GM19023 (cell line): ENCODE measurements at regions not wholly inside any gene's neighbourhood (a gene's known extent, or its start where the extent isn't known, plus 50 kb on each side); places are given as distances from the start of the nearest gene placed in this dataset.
A peak's percentile ranks its signal among the peaks of the same experiment; 100 is the strongest.
"Not testable (repeated sequence)": the region's sequence is repeated elsewhere in the genome, so short reads cannot be mapped to it uniquely, and the experiment has no call there.

Experiments used
- ATAC-seq: cut with Tn5 transposase; IDR thresholded peaks from one replicate; pipeline ENCODE4 v1.9.1; 2021; ENCODE audit warnings: mild to moderate bottlenecking, moderate library complexity; ENCODE audit not compliant: unreplicated experiment

DNA sequence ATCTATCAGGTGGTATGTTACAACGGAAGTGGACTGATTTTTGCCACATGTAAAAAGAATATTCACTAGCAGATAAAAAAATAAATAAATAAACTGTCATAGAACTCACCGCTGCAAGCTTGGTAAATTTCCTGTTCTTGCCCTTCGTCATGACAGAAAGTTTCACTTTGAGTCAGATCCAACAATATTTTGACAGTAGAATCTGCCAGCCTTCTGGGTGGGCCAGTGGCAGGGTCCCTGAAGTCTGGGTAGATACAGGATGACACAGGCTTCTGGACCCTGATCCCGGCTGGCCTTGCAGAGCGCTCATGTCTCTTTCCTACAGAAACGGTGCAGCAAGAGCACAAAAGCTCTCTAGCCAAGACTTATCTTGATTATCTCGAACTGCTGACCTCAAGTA is 97.8 kb upstream of the PMAIP1 start:
- peak; percentile 55 for ATAC-seq

DNA sequence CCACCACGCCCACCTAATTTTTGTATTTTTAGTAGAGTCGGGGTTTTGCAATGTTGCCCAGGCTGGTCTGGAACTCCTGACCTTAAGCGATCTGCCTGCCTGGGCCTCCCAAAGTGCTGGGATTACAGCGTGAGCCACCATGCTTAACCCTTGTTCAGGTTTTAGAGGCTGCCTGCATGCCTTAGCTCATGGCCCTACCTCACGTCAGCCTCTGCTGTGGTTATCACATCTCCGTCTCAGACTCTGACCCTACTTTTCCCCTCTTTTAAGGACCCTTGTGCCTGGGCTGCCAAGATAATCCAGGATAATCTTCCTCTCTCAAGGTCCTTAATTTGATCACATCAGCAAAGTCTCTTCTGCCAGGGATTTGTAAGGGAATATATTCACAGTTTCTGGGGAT is 98.2 kb upstream of the PMAIP1 start:
- no peak for ATAC-seq

DNA sequence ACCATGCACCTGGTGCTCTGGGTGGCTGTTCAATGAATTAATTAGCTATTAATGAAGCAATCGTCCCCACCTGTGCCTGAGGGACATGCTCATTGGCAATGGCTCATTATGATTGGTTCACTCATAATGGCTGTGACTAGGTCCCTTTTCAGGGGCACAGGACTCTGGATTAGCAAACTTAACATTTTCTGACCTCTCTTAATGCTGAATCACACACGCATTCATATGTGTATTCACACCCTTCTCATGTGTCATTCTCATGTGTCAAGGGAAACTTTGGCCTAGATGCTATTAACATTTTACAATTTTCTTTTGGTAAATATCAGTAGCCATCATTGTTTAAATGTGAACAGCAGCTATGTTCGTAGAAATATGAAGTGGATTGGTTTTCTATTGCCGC is 98.9 kb upstream of the PMAIP1 start:
- no peak for ATAC-seq

DNA sequence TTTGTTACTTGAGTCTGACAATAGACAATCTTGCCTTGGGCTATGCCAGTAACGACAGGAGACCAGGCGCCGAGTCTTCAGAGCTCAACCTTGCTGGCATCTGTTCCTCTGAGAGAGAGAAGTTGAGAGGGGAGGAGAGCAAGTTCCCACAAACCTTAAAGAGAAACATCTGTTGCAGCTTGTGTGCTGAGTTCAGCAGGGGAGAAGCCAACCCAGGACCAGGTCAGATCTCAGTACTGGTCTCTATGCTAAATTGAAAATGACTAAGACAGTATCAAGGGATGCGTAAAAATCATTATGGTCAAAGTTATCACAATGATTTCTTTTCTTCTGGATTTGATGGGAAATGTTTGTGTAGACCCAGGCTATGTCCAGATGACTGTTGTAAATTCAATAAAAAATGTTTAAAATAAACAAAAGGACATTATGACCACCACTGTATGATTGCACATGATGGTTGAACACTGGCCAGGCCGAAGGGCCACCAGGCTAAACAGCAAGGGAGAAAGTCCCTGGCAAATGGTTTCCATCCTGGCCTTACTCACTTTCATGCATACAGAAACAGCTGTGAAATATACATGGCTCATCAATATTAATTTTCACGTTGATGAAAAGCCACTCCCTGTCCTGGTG is 100.3 kb upstream of the PMAIP1 start:
- ATAC-seq = no peak

DNA sequence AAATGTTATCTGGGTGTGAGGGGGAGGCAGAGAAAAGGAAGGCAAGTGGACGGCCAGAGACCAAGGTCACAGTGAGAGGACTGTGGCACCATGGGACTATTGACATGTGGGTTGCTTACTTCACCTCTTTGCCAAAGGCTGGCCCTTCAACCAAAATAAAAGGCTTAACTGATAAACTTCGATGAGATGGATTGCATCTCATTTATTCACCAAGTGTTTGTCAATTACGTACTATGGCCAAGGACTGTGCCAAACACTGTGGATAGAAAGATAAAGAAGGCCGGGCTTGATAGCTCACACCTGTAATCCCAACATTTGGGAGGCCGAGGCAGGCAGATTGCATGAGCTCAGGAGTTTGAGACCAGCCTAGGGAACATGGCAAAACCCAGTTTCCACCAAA is 98.7 kb upstream of the CCBE1 start:
- ATAC-seq = no peak

DNA sequence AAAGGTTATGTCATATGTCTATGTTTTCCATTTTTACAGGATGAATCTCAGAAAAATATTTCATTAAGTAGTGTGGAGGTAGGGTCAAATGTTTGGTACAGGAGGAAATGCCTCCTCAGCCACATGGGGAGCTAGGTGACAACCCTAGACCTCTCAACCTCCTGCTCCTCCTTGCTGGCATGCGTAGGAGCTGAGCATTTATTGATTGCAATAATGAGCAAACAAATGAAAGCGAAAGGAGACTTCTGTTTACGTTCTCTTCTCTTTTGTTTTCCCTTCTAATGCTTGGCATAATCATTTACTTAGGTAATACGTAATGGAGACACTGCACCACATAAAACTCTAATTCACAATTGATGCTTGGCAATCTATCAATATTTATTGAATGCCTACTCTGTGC is 95.1 kb upstream of the CCBE1 start:
- no peak for ATAC-seq

DNA sequence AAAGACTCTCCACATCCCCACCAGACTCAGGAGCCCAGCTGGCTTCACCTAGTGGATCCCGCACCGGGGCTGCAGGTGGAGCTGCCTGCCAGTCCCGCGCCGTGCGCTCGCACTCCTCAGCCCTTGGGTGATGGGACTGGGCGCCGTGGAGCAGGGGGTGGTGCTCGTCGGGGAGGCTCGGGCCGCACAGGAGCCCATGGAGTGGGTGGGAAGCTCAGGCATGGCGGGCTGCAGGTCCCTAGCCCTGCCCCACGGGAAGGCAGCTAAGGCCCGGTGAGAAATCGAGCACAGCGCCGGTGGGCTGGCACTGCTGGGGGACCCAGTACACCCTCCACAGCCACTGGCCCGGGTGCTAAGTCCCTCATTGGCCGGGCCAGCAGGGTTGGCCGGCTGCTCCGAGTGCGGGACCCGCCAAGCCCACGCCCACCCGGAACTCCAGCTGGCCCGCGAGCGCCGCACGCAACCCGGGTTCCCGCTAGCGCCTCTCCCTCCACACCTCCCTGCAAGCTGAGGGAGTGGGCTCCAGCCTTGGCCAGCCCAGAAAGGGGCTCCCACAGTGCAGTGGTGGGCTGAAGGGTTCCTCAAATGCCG is 93.2 kb upstream of the CCBE1 start:
- ATAC-seq = not testable (repeated sequence)

DNA sequence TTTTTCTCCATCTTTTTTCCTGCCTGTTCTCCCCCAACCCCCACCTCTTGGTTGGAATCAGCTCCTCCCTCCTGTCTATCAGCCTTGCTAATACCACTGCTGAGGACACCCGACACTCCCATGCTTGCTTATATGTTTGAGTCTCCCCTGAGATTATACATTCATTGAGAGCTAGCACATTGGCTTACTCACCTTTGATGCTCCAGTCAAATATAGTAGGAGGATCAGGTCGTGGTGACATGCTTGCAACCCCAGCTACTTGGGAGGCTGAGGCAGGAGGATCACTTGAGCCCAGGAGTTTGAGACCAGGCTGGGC is 91.5 kb upstream of the CCBE1 start:
- ATAC-seq = no peak

DNA sequence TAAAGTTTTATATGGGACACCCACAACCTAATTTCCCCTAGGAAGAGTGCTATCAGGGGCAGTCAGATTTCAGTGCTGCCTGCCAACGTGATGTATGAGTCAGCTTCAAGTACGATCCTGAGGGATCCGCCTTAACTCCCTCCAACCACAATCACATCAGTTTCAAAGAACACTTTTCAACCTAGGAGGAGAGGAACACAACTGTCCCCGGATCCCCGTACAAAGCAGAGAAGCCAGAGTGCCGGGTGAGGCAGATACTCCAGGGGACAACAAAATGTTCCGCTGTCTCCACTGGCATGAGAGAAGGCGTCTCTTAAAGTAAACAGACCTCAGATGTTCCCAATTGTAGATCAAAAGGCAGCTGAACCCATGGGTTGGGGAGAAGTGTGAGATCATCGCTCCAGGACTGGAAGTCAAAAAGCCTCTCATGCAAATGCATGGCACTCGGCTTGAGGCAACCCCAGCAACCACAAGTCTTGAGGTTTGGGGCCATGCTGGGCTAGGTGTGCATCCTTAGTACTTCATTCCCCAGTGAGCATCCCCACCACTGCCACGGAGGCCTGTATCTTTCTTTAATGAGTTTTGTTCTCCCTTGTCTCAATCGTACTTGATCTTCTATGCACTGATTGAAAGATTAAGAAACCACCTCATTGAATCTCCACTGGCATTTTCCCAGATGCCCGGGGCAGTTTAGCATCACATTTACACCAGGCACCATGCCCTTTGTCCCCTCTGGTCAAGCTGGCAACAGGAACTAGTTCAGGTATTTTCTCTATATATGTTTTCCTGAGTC is 91.0 kb upstream of the CCBE1 start:
- no peak for ATAC-seq

DNA sequence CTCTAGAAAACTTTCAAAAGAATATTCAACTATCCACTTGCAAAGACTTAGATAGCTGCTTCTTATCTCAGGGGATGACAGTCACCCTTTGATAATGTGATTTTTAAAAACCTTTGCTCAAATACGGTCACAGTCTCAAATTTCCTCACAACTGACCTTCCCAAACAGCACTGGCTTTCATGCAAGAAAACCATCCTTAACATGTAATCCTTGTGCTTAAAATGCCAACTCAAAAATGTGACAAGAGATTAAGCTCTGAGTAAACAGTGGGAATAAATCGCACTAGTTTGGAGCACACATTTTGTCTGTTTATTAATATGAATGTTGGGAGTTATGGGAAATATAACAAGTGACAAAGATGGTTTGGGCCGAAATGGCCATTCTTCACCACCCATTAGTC is 87.5 kb upstream of the CCBE1 start:
- no peak for ATAC-seq

DNA sequence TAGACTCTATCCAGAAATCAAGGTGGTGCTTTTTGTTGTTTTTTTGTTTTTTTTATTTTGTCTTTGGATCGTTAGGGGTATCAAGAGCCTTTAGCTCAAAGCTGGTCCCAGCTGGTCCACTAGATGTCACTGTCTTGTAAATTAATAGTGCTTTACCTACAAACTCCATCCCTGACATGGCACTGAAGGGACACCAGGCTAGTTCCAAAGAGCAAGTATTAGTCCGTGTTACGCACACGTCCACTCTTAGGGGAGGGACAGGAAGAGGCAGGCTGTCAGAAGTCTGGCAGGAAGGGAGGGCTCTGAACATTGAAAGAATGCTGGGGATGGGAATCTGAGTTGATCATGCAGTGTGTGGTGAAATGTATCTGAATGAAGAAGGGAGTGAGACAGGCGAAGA is 85.9 kb upstream of the CCBE1 start:
- peak; percentile 85 for ATAC-seq

DNA sequence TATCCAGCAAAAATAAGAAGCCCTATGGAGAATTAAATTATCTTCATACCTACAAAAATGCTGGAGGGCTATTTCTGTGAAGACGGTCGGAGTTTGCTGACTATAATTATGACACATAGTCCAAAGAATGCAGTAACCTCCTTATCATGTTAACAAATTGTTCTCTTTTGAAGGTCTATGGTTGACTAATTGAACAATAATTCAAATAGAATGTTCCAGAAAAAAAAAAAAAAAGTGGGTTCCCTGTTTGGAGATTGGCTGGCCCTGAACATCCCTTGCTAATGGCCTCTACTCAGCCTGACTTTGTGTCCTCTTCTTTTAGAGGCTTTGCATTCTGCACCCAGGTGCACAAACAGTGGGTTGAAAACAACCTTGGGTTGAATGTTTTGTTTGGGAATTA is 82.8 kb upstream of the CCBE1 start:
- no peak for ATAC-seq

DNA sequence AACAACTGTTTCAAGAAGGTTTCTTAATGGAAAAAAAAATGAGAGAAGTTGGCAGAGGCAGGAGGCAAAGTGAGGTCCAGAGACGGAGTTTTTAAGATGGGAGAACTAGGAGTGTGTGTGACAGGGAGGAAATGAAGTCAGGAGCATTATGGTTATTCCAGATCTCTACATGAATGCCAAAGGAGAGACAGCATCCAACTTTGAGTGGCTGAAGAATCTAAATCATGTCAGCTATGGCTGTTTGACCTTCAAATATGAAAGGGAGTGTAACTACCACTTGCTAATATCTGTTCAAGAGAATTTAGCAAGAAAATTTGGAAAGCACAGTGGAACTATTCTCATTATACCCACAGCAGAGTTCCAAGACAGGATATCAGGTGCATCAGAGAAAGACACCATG is 81.2 kb upstream of the CCBE1 start:
- no peak for ATAC-seq

DNA sequence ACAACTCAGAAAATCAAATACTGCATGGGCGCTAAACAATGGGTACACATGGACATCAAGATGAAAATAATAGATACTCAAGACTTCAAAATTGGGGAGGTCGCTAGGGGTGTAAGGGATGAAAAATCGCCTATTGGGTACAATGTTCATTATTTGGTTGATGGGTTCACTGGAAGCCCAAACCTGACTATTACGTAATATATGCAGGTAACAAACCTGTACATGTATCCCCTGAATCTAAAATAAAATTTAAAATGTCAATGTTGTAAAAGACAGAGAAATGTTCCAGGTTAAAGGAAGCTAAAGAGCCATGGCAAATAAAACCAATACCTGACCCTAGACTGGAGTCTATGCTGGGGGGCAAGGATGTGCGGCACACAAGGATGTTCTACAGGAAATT is 80.4 kb upstream of the CCBE1 start:
- no peak for ATAC-seq

DNA sequence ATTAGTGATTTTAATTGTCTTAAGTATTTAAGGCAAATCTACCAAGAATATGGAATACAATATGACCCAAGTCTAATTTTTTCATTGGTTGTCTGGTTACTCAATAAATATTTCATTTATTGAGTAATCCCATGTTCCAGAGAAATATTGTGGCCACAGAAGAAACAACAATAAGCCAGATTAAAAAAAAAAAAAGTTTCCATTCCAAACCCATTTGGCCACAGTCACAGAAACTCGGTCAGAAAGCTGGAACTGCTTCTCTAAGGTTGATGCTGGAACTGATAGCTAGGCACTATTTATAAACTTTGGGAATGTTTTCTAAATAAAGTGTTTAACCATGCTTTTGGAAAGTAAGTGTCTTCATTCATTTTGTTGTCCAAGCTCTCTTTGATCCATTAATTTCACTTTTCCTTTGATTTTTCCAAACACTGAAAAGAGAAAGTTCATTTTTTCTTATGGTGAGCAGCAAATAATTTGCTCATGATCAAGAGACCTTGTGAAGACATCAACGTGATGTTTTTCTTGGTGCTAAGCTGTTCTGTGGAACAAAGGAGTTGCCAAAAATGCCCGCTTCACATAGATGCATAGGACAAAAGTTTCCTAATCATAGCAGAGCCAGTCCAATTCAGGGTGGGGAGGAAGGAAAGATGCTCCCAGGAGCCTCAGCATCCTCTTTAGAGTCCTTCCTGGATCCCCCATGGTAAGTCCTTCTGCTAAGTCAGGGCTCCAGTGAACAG is 72.1 kb upstream of the CCBE1 start:
- no peak for ATAC-seq

DNA sequence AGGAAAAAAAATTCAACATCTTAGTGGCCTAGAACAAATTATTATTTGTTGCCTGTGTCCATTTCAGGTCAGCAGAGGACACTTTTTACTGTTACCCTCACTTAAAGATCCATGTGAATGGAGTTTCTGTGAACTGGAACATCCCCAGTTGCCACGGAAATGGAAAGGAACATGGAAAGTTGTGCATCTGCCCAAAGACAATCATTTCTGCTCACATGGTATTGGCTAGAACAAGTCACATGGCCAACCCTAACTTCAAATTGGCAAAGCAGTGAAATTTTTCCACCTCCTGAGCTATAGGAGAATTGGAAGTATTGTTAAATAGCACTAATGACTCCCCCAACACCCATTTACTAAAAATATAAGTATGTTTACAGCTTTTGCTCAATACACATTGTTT is 71.2 kb upstream of the CCBE1 start:
- no peak for ATAC-seq

DNA sequence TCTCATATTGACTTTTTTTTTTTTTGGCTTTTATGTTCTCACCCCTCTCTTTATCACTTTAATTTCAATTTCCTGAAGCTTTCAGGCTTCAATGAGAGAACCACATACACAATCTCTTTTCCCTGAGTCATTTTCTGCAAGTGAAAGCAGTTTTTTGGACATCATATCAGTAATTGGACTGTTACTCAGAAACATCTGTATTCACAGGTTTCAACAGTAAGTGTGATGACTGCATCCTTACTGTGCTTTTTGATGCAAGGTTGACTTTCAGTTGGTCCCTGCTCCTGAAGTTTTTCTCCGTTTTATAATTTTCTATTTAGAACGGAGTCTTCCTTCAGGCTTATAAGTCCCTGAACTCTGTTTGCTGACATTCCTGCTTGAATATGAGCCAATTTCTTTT is 70.5 kb upstream of the CCBE1 start:
- no peak for ATAC-seq

DNA sequence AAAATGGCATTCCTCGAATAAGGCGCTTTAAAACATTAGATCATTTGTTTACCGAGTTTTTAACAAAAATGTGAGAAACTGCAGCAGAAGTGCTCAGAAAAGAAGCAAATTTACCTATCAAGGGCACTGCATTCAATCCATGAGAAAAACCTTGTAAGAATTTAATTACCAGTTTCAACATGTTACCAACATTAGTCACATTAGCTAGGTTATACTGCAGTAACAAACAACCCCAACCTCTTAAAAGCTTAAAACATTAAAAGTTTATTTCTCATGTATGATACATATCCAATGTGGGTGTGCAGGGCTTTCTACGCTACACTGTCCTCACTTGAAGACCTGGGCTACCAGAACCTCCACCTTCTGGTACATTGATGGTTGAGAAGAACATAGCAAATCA is 68.1 kb upstream of the CCBE1 start:
- no peak for ATAC-seq

DNA sequence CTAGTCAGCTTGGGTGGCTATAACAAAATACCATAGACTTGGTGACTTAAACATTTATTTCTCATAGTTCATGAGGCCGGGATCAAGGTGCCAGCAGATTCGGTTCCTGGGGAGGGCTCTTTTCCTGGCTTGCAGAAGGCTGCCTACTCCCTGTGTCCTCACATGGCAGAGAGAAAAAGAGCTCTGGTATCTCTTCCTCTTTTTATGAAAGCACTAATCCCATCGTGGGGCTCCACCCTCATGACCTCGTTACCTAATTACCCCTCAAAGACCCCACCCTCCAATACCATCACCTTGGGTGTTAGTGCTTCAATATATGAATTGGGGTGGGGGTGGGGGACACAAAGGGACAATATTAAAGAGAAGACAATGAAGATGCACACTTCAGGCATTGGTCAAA is 67.1 kb upstream of the CCBE1 start:
- ATAC-seq = no peak

DNA sequence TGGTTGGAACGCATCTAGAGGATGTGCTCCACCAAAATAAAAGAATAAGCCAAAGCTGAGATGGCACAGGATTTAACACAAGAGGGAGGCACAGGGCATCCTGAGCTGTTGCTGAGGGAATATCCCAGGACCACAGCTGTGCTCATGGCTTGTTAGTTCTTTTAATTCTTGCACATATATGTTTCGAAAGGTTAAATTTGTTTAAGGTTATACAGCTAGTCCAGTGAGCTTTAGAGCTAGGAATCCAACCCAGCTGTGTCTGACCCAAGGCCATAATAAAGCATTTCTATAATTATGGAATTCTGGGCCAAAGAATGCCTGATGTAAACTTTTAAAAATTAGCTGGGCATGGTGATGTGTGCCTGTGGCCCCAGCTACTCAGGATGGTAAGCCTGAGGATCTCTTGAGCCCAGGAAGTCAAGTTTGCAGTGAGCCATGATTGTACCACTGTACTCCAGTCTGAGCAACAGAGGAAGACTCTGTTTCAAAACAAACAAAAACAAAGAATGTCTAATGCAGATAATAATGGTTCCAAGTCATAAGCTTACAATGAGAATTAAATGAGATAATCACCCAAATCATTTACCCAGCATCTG is 66.4 kb upstream of the CCBE1 start:
- ATAC-seq = no peak
